Breast epithelium (tissue), 4 donors: ENCODE measurements at regions not wholly inside any gene's neighbourhood (a gene's known extent, or its start where the extent isn't known, plus 50 kb on each side); places are given as distances from the start of the nearest gene placed in this dataset.

Experiments
- DNase-seq, 2 donors: peaks; one replicate each; pipeline ENCODE4 v3.0.0-alpha.2; 2019; ENCODE audit warnings: low spot score in 2 of 2
- H3K27ac ChIP-seq, 2 donors: fragments of 200-600 bp; sonication (generic) in 1 of 2; one replicate each; pipeline ENCODE4 v1.5.1; 2016 to 2019; ENCODE audit warnings: mild to moderate bottlenecking in 1 of 2
- H3K27me3 ChIP-seq, 2 donors: fragments of 200-600 bp; sonication (generic) in 1 of 2; one replicate each; pipeline versions ENCODE4 v1.5.1 to v1.6.0; 2017 to 2019; ENCODE audit warnings: control low read depth in 1 of 2, mild to moderate bottlenecking in 1 of 2
- H3K36me3 ChIP-seq: fragments of 200-600 bp; one replicate; pipeline ENCODE4 v1.5.1; 2019
- H3K4me1 ChIP-seq, 2 donors: fragments of 200-600 bp; sonication (generic); one replicate each; pipeline ENCODE4 v1.5.1; 2016 to 2019; ENCODE audit warnings: control low read depth in 1 of 2
- H3K4me3 ChIP-seq, 3 donors: fragments of 200-600 bp; sonication (generic); 1 replicate in 2 of 3; 2 replicates in 1 of 3; pipeline ENCODE4 v1.5.1; 2016 to 2019; ENCODE audit warnings: mild to moderate bottlenecking in 3 of 3, moderate library complexity in 2 of 3
- H3K9me3 ChIP-seq, 2 donors: fragments of 200-600 bp; sonication (generic) in 1 of 2; one replicate each; pipeline ENCODE4 v1.5.1; 2016 to 2019; ENCODE audit warnings: control low read depth in 1 of 2
- POLR2A ChIP-seq: fragments of 450-650 bp; IDR thresholded peaks from one replicate; pipeline ENCODE4 v1.6.1; 2016; ENCODE audit warnings: antibody characterized with exemption, mild to moderate bottlenecking, moderate library complexity
- POLR2AphosphoS5 ChIP-seq, 3 donors: sonication (generic); formaldehyde crosslinking; IDR thresholded peaks; one replicate each; pipeline ENCODE4 v1.6.1; 2017; ENCODE audit warnings: antibody characterized with exemption in 3 of 3
- intact Hi-C: fragments of 100-400 bp; cut with DNase I; formaldehyde crosslinking; loops from one replicate; pipeline ENCODE4 v1.15.1; 2023; ENCODE audit warnings: low total_unique reads
- TF ChIP-seq, protein P1 (sequence below), 3 donors: fragments of 450-650 bp; IDR thresholded peaks; one replicate each; pipeline ENCODE4 v1.5.1; 2016 to 2017; ENCODE audit warnings: antibody characterized with exemption in 3 of 3, mild to moderate bottlenecking in 3 of 3, moderate library complexity in 3 of 3

DNA sequence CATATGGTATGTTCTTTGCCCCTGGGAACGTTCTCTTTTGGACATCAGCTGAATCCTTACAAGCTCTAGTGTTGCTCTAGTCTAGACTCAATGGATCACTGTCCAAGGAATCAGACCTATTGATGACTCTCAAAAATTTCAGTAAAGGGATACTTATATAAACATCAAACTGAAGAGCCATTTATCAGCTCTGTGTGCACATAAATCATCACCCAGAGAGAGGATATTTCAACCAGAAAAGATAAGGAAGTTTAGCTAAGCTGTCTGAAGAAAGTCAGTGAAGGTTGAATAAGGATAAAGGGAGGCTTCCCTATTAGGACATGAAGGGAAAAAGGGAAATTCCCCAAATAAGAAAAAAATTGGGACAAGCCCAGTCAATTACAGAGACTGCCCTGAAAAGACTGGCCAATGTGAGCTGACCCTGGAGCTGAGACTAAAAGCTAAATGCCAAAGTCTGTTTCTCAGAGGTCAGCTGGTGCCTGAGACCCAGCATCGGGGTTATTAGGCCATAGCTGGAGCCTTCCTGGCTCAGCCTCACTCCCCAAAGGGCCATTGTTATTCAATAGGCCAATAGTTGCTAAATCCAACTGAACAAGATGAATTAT, 424.1 kb upstream of the THBS1 start:
- Histone ChIP-seq H3K4me3 (no peak overlapping the region), H3K36me3 (no peaks in the 10 kb centered on the region), H3K9me3 (no peaks in the 10 kb centered on the region), H3K27me3 (no peaks in the 10 kb centered on the region), H3K4me1 (no peaks in the 10 kb centered on the region), H3K27ac (no peak overlapping the region)
- intact Hi-C loops: no loop called here
- no peak for DNase-seq
- TF ChIP-seq POLR2A: no peak
- peak in 1 of 3 donors; percentile 72 for TF ChIP-seq POLR2AphosphoS5 (IDR thresholded peaks at IDR 0.05)

DNA sequence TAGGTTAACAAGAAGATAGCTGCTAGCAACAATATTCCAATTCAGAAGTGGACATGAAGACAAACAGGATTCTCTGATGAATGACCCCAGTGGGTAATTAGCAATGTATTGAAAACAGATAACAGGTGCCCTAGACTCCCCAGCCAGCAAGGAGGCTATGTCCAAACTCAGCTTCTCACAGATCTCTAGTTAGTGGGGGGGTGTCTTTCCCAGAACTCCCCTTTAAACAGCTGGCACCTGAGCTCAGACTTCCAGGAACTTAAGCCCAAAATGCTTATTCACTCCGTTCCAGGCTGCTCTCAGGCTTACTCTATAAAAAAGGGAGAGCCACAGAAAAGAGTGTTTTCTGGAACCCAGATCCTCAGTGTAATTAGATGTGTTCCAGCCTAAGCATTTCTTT, 423.0 kb upstream of the THBS1 start:
- no peak for DNase-seq
- TF ChIP-seq, protein P1, sequence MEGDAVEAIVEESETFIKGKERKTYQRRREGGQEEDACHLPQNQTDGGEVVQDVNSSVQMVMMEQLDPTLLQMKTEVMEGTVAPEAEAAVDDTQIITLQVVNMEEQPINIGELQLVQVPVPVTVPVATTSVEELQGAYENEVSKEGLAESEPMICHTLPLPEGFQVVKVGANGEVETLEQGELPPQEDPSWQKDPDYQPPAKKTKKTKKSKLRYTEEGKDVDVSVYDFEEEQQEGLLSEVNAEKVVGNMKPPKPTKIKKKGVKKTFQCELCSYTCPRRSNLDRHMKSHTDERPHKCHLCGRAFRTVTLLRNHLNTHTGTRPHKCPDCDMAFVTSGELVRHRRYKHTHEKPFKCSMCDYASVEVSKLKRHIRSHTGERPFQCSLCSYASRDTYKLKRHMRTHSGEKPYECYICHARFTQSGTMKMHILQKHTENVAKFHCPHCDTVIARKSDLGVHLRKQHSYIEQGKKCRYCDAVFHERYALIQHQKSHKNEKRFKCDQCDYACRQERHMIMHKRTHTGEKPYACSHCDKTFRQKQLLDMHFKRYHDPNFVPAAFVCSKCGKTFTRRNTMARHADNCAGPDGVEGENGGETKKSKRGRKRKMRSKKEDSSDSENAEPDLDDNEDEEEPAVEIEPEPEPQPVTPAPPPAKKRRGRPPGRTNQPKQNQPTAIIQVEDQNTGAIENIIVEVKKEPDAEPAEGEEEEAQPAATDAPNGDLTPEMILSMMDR (IDR thresholded peaks at IDR 0.05): no peak
- TF ChIP-seq POLR2A (no peak), POLR2AphosphoS5 (IDR thresholded peaks at IDR 0.05) (no peak)
- no peak overlapping the region for H3K4me3 ChIP-seq
- intact Hi-C loops: no loop called here
- no peak overlapping the region for H3K27ac ChIP-seq
- H3K4me1 ChIP-seq: no peaks in the 10 kb centered on the region
- no peaks in the 10 kb centered on the region for H3K27me3 ChIP-seq
- no peaks in the 10 kb centered on the region for H3K36me3 ChIP-seq
- no peaks in the 10 kb centered on the region for H3K9me3 ChIP-seq

DNA sequence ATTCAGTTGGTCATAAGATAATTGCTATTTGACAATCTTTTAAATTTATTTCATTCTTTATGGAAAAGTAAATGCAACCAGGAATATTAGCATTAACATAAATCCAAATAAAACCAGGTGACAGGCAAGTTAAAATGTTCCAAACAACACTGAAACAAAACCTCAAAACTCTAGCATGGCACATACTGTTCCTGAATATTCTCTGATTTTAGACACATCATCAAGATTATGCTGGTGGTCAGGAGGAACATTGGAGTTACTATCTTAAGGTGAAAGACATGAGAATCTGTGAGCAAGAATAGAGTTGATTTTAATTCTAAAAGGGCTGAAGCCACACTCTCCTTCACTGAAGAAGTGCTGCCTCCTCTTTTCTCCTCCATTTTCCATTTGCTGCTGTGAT, 421.0 kb upstream of the THBS1 start:
- TF ChIP-seq, protein P1 (IDR thresholded peaks at IDR 0.05): no peak
- TF ChIP-seq POLR2AphosphoS5 (IDR thresholded peaks at IDR 0.05): no peak
- TF ChIP-seq POLR2A: no peak
- H3K4me1 ChIP-seq: no peaks in the 10 kb centered on the region
- no peaks in the 10 kb centered on the region for H3K9me3 ChIP-seq
- no peak for DNase-seq
- no peak overlapping the region for H3K27ac ChIP-seq
- H3K27me3 ChIP-seq: no peaks in the 10 kb centered on the region
- H3K36me3 ChIP-seq: no peaks in the 10 kb centered on the region
- intact Hi-C loops: no loop called here
- no peak overlapping the region for H3K4me3 ChIP-seq

DNA sequence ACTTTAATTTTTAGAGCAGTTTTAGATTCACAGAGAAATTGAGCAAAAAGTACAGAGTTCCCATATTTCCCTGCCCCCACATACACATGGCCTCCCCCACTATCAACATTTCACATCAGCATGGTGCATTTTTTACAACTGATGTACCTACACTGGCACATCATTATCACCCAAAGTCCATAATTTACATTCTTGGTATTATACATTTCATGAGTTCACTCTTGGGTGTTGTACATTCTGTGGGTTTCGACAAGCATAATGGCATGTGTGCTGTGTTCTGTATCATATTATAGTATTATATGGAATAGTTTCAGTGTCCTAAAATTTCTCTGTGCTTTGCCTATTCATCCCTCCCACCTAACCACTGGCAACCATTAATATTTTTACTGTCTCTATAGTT, 419.8 kb upstream of the THBS1 start:
- Histone ChIP-seq H3K27ac (no peak overlapping the region), H3K36me3 (no peaks in the 10 kb centered on the region), H3K9me3 (no peaks in the 10 kb centered on the region), H3K27me3 (no peaks in the 10 kb centered on the region), H3K4me3 (no peak overlapping the region), H3K4me1 (no peaks in the 10 kb centered on the region)
- DNase-seq: no peak
- intact Hi-C loops: no loop called here
- TF ChIP-seq POLR2AphosphoS5 (IDR thresholded peaks at IDR 0.05): no peak
- TF ChIP-seq, protein P1 (IDR thresholded peaks at IDR 0.05): no peak
- TF ChIP-seq POLR2A: no peak

DNA sequence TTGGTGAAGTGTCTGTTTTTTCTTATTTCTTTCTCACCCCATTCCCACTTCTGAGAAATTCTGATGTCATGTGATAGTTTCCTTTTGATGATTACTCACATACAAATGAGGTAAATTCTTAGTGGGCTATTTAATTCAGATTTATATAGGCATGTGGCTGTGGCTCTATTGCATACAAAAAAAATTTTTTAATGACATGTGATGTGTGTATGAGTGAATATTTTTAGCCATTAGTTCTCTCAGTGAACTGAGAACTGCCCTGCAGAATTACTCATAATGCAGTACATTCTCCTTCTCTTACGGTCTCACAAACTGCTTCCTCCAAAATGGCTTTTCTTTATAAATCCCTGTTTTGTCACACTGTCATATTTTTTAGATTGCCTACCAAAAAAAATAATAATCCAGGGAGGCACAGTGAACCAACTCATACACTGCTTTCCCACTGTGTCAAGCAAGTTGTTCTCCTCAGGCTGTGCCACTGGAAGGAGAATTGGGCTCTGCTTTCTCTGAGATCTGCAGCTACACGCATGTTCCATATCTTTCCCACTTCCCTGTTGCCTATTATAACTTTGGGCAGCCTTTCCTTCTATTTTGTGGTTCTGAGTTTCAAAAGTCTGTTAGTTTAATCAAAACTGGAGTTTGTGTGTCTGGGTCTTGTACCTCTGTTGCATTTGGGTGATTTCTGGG, 415.7 kb upstream of the THBS1 start:
- Histone ChIP-seq H3K9me3 (no peaks in the 10 kb centered on the region), H3K36me3 (no peaks in the 10 kb centered on the region), H3K4me1 (no peaks in the 10 kb centered on the region), H3K27me3 (no peaks in the 10 kb centered on the region), H3K27ac (no peak overlapping the region), H3K4me3 (no peak overlapping the region)
- DNase-seq: no peak
- intact Hi-C loops: no loop called here
- TF ChIP-seq POLR2AphosphoS5 (IDR thresholded peaks at IDR 0.05) (no peak), POLR2A (no peak)
- TF ChIP-seq, protein P1 (IDR thresholded peaks at IDR 0.05): no peak
